HG03521 (cell line): ENCODE measurements at regions not wholly inside any gene's neighbourhood (a gene's known extent, or its start where the extent isn't known, plus 50 kb on each side); places are given as distances from the start of the nearest gene placed in this dataset.
"Not testable (repeated sequence)": the region's sequence is repeated elsewhere in the genome, so short reads cannot be mapped to it uniquely, and the experiment has no call there.

ENCODE experiments used
- ATAC-seq: cut with Tn5 transposase; IDR thresholded peaks from one replicate; pipeline ENCODE4 v1.9.1; 2021; ENCODE audit warnings: mild to moderate bottlenecking, moderate library complexity; ENCODE audit not compliant: unreplicated experiment

DNA sequence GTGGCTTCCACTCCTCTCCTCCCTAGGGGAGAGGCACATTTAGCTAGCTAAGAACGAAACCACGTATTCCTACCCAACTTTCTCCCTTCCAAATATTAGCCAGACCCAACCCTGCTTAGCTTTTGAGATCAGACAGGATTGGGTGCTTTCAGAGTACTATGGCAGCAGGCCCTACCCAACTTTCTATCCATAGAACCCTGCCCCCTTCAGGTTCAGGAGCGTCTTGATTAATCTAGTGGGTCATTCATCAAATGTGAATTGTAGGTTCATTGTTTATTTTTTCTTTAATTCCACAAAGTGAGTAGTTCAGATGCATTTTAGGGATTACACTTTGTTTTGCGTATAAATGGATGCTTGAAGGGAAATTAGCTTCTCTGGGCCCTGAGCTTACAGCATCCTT, 188.3 kb downstream of the MIB1 start:
- ATAC-seq: no peak

DNA sequence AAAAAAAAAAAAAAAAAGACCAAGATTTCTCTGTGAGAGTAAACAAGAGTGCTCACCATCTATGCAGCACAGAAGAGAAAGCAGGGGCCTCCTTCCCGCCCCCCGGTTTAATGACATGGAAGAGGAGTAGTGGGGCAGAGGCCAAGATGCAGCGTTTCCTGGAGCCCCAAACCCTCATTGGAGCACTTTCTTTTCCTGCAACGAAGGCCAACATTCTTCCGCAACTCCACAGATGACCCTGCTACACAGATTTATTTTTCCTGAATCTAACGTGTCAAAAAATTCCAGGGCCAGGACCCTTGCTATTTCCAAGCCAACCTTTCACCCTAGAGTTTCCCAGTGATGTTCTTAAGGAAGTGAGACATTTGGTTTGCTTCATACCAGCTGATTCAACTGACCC, 189.6 kb downstream of the MIB1 start:
- ATAC-seq: no peak

DNA sequence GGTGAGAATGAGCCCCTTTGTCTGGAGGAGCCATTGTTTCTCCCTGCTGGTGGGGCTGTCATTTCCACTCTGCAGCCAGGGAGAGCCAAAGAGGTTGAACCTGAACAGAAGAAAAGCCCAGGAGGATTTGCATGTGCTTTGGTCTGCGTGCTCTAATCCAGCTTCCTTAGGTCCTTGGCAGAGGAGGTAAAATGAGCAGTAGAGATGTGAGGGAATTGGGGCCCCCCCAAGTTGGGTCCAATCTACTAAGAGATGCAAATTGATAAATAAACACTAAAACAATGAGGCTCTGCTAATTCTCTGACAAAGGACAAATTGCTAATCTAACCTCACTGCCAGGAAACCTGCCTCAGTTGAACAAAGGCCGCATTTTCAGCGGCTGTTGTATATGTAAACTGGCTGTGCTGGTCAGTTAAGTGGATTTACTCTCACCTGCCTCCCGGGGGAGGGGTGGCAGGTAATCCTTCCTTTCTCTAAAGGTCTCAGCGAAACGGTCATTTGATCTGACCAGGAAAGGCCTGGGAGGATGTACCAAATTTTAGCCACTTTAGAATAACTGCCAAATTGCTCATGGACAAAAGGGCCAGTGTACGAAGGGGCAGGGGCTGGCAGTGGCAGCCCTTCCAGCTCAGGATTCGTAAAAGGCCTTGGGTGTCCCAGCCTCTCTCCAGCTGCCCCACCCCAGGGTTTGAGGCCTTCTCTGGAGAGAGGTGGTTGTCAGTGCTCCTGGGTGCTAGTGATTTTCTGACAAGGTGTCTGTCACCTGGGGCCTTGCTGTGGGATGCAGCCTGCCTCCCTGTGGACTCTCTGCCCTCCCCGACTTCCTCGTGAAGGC, 193.6 kb downstream of the MIB1 start:
- no peak for ATAC-seq

DNA sequence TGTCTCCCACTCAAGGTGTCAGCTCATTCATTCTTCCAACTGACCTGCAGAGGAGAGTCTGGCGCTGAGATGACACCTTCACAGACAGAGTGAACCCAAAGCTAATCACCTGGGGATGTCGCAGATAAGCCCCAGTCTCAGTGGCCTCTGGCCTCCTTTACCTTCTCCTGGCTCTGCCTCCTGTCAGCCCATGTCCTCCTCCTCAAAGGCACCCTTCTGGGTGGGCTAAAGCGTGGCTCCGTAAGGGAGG, 194.1 kb downstream of the MIB1 start:
- ATAC-seq: no peak

DNA sequence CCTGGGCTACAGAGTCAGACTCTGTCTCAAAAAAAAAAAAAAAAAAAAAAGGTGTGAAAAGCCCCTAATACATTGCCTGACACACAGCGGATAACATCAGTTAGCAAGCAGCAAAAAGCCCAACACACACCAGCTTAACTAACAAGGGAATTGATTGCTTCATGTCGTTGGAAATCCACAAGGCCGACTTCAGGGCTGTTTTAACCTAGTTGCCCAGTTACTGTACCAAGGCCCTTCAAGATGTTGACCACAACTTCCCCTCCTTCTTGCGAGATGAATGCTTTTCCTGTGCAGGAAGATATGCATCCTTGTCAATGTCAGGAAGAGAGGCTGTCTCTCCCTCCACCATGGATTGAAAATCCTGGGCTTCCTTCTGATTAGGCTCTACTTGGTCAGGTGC, 202.9 kb downstream of the MIB1 start:
- no peak for ATAC-seq

DNA sequence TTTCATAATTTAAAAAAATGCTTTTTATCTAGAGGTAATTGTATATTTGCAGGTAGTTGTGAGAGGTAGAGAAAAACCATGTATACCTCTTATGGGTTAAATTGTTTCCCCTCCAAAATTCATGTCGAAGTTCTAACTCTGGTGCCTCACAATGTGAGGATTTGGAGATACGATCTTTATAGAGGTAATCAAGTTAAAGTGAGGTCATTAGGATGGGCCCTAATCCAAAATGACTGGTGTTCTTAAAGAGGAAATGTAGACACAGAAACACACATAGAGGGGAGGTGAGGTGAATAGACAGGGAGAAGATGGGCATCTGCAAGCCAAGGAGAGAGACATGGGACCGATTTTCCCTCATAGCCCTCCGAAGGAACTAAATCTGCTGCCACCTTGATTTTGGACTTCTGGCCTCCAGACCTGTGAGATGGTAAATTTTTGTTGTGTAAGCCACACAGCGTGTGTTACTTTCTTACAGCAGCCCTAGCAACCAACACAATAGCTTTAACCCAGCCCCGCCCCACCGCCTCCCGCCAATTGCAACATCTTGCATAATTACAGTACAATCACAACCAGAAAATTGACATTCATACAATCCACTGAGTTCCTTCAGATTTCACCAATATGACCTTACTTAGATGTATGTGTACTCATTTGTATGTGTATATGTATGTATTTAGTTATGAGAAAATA, 208.9 kb downstream of the MIB1 start:
- no peak for ATAC-seq

DNA sequence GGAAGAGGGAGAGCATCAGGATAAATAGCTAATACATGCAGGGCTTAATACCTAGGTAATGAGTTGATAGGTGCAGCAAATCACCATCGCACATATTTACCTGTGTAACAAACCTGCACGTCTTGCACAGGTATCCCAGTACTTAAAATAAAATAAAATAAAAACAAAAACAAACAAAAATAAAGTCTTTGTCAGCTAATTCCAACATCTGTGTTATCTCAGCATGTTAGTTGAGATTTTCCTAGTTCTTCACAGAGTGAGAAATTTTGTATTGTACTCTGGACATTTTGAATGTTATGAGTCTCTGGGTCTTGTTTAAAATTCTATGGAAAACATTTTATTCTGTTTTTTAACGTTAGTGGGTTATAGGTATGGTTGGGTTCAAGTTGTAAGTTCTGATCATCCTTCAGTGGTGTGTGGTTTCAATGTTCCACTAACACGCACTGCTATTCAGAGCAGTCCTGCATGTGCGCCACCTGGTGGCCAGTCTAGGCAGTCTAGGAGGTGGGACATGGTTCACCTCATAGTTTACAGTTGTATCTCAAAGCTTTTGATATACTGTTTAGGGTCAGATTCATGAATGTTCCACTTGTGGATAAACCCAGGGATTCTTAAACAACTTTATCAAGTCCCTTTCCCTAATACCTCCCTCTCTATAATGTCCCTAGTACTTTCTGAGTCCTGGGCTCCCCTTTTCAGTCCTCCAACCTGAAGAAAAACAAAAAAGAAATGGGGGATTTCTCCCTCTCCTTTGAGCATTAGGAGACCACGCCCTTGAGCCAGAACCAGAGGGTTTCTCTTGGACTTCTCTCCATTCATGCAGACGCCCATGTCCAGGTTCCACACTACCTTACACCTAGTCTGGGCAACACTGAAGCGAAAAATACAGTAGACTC, 213.4 kb upstream of the GATA6 start:
- peak; percentile 71 for ATAC-seq

DNA sequence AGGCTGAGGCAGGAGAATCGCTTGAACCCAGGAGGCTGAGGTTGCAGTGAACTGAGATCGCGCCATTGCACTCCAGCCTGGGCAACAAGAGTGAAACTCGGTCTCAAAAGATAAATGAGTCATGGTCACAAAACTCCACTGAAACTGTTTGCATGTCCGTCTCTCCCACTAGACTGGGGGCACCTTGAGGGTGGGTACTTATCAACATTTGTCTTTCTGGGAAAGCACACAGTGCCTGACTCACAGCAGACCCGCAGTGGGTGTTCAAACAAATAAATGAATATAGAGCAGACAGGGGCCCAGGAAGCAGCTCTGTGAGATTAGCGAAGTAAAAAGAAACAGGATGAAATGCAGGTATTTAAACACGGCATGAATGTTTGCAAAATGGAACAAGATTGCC, 211.1 kb upstream of the GATA6 start:
- ATAC-seq: no peak

DNA sequence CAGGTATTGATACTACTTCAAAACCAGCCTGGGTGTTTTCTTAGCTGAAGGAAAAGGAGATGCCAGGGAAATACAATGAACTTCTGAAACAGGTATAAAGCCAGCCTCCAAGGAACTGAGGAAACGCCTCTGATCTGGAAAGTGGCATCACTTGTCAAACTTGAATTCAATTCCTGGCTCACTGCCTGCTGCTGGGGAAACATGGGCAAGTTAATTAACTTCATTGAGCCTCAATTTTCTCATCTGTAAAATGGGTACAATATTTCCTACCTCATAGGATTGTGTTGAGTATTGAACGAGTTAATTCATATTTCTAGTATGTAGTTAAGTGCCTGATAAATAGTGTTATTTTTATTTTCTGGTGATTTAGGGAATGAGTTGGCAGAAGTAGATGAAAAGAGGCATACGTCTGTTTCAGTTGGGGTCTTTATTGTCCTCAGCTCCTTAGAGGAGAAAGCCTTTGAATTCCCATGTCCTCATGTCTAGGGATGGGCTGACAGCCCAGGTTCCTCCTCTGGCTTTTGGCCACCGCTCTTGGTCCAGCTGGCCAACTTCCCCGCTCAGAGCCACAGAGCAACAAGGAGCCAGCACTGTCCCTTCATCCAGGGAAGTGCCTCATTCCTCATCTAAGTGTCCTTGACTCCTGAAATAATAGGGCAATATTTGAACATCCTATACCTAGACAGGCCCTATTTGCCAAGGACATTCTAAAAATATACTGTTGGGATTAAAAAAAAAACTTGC, 210.5 kb upstream of the GATA6 start:
- no peak for ATAC-seq

DNA sequence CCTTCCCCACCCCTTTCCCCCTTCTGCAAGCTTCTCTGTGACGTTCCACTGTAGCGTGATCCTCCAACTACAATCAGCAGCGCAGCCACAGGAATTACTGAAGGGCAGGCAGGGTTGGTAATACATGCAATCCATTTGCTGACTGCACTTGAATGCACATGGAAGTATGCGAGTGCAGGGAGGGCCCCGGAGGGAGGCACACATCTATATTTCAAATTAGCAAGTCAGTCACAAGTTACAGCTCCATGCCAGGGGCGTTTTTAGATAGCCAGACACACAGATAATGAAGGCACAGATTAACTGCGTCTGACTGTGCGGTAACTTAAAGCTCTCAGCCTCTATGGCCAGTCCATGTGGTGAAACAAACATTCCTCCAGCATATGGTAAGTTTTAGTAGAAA, 209.2 kb upstream of the GATA6 start:
- no peak for ATAC-seq

DNA sequence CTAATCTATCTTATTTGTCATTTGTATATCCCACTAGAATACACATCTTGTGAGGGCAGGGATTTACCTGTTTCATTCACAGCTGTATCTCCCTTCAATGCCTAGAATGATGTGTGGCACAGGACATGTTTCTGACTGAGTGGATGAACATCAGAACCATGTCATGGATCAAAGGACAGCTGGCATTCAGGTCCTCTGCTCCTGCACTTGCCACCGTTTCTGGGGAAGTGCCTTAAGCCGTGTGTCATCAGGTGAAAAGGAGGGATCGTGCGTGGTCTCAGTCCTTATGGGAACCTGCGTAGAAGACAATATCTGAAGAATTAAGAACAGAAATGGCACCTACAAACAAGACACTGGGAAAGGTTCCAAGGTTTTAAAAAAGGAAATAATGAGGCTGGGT, 206.1 kb upstream of the GATA6 start:
- ATAC-seq: no peak

DNA sequence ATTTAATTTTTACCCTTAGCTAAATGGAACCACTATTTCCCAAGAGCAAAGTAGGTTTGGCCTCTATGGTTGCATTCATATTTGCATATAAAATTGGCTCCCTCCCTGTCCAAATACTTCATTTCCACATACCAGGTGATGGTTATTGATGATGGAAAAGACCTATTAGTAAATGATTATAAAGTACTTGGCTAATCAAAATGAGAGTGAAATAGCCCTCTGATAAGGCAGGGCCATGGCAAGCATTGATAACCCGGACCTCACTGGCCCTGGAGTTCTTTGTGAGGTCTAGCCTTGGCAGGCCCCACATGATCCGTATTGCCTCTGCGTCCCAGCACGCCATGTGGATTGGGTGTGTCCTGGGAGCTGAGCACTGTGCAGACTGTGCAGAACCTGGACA, 201.1 kb upstream of the GATA6 start:
- ATAC-seq: no peak

DNA sequence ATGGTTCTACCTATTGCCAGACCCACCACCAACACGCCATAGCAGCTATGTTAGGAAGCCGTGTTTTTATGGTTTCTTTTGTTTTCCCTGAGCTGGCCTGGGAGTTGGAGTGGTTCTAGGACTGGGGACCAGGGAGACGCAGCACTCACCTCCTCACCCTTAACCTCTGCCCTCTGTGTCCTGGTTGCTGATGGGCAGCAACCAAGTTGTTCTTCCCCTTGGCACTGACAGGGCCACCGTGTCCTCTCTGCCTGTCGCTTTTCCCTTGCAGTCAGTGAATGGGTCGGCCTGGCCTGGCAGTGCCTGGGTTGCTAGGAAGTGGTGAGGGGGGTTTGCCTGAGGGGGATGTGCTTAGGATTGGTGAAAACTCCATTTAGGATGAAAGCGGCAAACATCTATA, 197.1 kb upstream of the GATA6 start:
- no peak for ATAC-seq

DNA sequence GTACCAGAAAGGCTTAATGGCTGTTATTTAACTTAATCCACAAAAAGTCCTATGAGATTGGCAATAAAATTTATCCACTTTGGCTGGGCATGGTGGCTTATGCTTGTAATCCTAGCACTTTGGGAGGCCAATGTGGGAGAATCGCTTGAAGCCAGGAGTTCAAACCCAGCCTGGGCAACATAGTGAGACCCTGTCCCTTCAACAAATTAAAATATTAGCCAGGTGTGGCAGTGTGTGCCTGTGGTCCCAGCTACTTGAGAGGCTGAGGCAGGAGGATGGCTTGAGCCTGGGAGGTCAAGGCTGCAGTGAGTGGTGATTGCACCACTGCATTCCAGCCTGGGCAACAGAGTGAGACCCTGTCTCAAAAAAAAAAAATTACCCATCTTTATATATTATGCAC, 193.4 kb upstream of the GATA6 start:
- ATAC-seq: not testable (repeated sequence)

DNA sequence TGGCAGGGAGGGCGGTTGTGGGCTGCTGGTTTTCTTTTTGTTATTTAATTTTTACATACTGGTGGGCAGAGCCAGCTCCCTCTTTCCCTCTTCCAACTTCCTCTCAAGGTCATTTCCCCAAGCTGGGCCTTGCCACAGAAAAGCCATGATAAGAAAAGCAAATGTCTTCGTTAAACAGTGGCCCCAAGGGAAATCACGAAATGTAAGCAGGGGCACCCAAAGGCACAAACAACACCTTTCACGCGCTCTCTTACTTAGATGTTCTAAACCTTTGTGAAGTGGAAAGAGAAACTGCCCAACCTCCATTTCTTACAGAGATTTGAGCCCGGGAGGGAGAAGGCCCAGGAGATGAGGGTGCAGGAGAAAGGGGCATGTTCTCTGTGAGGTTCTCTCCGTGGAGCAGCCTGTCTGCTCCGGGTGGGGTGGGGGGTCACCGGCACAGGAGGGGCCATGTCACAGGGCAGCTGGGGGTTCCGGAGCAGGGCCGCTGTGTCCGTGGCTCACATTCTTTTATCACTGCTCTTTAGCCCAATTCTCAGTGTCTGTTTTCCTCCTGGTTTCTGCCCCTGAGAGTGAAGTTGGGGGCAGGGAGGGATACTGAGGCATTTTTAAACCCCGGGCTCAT, 190.7 kb upstream of the GATA6 start:
- ATAC-seq: no peak

DNA sequence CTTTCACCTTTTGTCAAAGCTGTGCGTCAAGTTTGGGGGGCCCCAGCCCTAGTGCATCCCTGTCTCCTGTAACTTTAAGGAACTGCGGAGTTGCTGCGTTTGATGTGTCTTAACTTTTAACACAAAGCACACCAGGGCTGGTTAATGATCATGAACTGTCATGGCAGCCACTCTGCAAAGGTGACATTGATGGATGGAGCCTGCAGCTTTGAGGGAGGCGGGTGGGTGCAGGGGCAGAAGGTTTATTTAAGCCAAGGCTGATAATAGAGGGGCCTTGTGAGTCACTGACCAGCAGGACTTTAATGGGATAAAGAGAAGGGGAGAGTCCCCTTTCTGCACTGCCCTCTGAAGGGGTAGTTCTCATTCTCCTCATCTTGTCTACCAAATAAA, 190.2 kb upstream of the GATA6 start:
- no peak for ATAC-seq

DNA sequence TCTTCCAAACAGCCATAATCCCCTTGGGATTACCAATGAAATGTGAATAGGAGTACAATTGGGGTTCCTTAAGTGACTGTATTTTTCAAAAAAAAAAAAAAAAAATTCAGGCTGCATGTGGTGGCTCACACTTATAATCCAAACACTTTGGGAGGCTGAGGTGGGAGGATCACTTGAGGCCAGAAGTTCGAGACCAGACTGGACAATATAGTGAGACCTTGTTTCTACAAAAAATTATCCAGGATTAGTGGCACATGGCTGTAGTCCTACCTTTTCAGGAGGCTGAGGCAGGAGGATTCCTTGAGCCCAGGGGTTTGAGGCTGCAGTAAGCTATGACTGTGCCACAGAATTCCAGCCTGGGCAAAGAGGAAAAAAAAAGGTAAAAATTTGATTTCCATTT, 189.6 kb upstream of the GATA6 start:
- no peak for ATAC-seq

DNA sequence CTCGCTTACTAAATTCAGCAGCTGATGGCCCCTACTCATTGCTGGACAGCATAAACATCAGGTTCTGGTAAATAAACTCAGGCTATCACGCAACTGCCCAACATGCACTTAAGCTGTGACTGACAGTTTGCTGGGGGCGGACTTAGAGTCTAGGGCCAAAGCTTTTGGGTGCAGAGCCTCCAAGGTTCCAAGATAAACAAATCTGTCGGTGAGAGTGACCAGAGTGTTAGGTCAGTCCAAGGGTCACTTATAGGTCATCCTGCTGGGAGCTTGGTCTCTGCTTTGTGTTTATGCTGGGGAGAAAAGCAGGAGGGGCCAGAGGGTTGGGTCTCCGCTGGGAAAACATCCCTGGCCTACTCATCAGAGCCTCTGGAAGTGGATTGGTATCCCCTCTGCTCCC, 188.6 kb upstream of the GATA6 start:
- no peak for ATAC-seq

DNA sequence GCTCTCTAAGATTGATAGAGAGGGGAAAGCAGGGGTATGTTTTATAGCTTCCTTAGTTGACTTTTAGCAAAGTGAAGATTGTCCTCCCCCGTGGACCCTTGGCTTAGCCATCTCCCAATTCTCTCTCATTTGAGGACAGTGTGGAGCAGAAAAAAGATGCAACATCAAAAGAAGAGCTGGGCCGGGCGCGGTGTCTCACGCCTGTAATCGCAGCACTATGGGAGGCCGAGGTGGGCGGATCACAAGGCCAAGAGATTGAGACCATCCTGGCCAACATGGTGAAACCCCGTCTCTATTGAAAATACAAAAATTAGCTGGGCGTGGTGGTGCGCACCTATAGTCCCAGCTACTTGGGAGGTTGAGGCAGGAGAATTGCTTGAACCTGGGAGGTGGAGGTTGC, 187.9 kb upstream of the GATA6 start:
- not testable (repeated sequence) for ATAC-seq

DNA sequence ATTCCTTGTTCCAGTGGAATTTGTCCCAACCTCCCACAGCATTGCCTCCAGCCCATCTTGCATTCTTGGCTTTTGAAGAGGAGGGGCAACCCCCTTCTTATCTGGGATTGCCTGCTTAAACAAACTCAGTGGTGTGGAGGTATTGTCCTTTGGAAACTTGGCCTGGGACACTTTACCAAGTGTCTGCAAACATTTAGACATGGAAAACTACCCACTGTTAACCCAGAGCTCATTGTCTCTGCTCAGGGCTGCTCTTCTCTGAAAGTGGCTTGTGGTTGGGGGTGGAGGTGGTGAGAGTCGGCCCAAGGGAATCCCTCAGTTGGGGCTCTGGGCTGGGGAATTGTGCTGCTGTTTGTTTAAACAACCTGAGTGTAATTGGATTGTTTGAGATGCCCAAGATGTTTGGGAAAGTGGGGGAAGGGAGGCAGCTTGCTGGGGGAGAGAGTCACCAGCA, 178.3 kb upstream of the GATA6 start:
- ATAC-seq: no peak

DNA sequence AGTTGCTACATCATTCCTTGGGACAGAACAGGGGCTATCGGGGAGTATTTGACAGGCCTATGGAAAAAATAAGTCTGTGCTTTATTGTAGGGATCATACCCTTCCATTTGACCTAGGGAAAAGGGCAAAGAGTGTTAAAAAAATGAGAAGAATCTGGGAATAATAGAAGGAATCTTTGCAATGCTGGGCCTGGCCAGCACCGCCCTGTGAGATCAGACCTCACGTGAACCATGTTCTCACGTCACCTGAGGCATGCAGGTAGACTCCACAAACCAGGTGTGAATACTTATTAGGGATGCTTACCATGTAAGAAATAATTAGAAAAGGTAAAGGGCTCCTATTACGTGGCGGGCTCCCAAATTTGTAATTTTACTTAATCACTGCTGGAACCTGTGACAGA, 177.5 kb upstream of the GATA6 start:
- ATAC-seq: no peak
